SU-DHL-6 (cell line): ENCODE measurements at regions not wholly inside any gene's neighbourhood (a gene's known extent, or its start where the extent isn't known, plus 50 kb on each side); places are given as distances from the start of the nearest gene placed in this dataset.

Source experiments
- CTCF ChIP-seq: fragments of 200-600 bp; sonication (generic); IDR thresholded peaks from one replicate; pipeline ENCODE4 v1.5.1; 2017; ENCODE audit warnings: antibody characterized with exemption, mild to moderate bottlenecking, low read length, moderate library complexity; ENCODE audit not compliant: insufficient read depth, poor library complexity, severe bottlenecking
- EZH2phosphoT487 ChIP-seq: fragments of 200-600 bp; sonication (generic), shearing (Covaris generic); conservative IDR thresholded peaks from 2 replicates; pipeline ENCODE4 v1.6.1; 2018; ENCODE audit warnings: mild to moderate bottlenecking, antibody characterized with exemption, low read length, moderate library complexity, mixed read lengths

- TF ChIP-seq CTCF (no peak), EZH2phosphoT487 (no peak)
Measured at GRCh38 chr3:163722405-163722804, 1355.9 kb downstream of the SI start.
